Left lung (tissue), 4 donors: ENCODE measurements at regions not wholly inside any gene's neighbourhood (a gene's known extent, or its start where the extent isn't known, plus 50 kb on each side); places are given as distances from the start of the nearest gene placed in this dataset.

Experiments
- ATAC-seq: fragments of 200-7000 bp; cut with Tn5 transposase; one replicate; pipeline ENCODE4 v1.9.1; 2020; ENCODE audit warnings: moderate library complexity
- DNase-seq, 4 donors: peaks; one replicate each; pipeline ENCODE4 v3.0.0-alpha.2; 2013 to 2020
- H3K27ac ChIP-seq, 2 donors: fragments of 200-600 bp; sonication (generic) in 1 of 2; one replicate each; pipeline versions ENCODE4 v1.5.0 to v1.8.0; 2020 to 2021
- H3K27me3 ChIP-seq, 2 donors: fragments of 200-600 bp; sonication (generic) in 1 of 2; one replicate each; pipeline versions ENCODE4 v1.5.0 to v1.8.0; 2020 to 2021
- H3K36me3 ChIP-seq, 2 donors: fragments of 200-600 bp; sonication (generic) in 1 of 2; one replicate each; pipeline versions ENCODE4 v1.5.0 to v1.8.0; 2020 to 2021
- H3K4me1 ChIP-seq, 2 donors: fragments of 200-600 bp; one replicate each; pipeline ENCODE4 v1.8.0; 2021
- H3K4me3 ChIP-seq, 2 donors: fragments of 200-600 bp; sonication (generic) in 1 of 2; one replicate each; pipeline versions ENCODE4 v1.5.0 to v1.8.0; 2020 to 2021; ENCODE audit warnings: mild to moderate bottlenecking in 1 of 2
- H3K9me3 ChIP-seq, 2 donors: fragments of 200-600 bp; sonication (generic) in 1 of 2; one replicate each; pipeline versions ENCODE4 v1.5.0 to v1.8.0; 2020 to 2021
- intact Hi-C, 2 donors: fragments of 100-400 bp; cut with DNase I; formaldehyde crosslinking; loops; one replicate each; pipeline versions ENCODE4 v1.11.2 to v1.14.2; 2022
- TF ChIP-seq, protein P1 (sequence below), 2 donors: fragments of 200-600 bp; sonication (generic) in 1 of 2; IDR thresholded peaks; one replicate each; pipeline versions ENCODE4 v1.5.0 to v1.8.0; 2021; ENCODE audit warnings: antibody characterized with exemption in 2 of 2
- donor health status: DM: no; HTN: yes; CAD: no.
- donor health status: DM: no; HTN: no; CAD: no.

GRCh38 chr1:216898801-216899200 lies 175.6 kb upstream of the ESRRG start:
- DNase-seq (no peak), ATAC-seq (no peak)
- Histone ChIP-seq H3K36me3 (no peaks in the 10 kb centered on the region), H3K27ac (no peak overlapping the region), H3K27me3 (no peaks in the 10 kb centered on the region), H3K4me1 (no peaks in the 10 kb centered on the region), H3K4me3 (no peak overlapping the region), H3K9me3 (no peaks in the 10 kb centered on the region)
- intact Hi-C loops = no loop called here
- TF ChIP-seq, protein P1, sequence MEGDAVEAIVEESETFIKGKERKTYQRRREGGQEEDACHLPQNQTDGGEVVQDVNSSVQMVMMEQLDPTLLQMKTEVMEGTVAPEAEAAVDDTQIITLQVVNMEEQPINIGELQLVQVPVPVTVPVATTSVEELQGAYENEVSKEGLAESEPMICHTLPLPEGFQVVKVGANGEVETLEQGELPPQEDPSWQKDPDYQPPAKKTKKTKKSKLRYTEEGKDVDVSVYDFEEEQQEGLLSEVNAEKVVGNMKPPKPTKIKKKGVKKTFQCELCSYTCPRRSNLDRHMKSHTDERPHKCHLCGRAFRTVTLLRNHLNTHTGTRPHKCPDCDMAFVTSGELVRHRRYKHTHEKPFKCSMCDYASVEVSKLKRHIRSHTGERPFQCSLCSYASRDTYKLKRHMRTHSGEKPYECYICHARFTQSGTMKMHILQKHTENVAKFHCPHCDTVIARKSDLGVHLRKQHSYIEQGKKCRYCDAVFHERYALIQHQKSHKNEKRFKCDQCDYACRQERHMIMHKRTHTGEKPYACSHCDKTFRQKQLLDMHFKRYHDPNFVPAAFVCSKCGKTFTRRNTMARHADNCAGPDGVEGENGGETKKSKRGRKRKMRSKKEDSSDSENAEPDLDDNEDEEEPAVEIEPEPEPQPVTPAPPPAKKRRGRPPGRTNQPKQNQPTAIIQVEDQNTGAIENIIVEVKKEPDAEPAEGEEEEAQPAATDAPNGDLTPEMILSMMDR (IDR thresholded peaks at IDR 0.05) = no peak

- Histone ChIP-seq H3K9me3 (no peaks in the 10 kb centered on the region), H3K36me3 (no peaks in the 10 kb centered on the region), H3K27ac (no peak overlapping the region), H3K27me3 (no peaks in the 10 kb centered on the region), H3K4me3 (no peak overlapping the region), H3K4me1 (no peaks in the 10 kb centered on the region)
- DNase-seq = no peak
- intact Hi-C loops = no loop called here
- no peak for ATAC-seq
- TF ChIP-seq, protein P1 (IDR thresholded peaks at IDR 0.05) = no peak
These were observed 172.9 kb upstream of the ESRRG start for GRCh38 chr1:216896146-216896545.

- Histone ChIP-seq H3K4me1 (no peaks in the 10 kb centered on the region), H3K9me3 (no peaks in the 10 kb centered on the region), H3K36me3 (no peaks in the 10 kb centered on the region), H3K27me3 (no peaks in the 10 kb centered on the region), H3K27ac (no peak overlapping the region), H3K4me3 (no peak overlapping the region)
- DNase-seq (no peak), ATAC-seq (no peak)
- intact Hi-C loops = no loop called here
- TF ChIP-seq, protein P1 (IDR thresholded peaks at IDR 0.05) = no peak
These were observed 171.3 kb upstream of the ESRRG start for GRCh38 chr1:216894494-216894893.

DNA sequence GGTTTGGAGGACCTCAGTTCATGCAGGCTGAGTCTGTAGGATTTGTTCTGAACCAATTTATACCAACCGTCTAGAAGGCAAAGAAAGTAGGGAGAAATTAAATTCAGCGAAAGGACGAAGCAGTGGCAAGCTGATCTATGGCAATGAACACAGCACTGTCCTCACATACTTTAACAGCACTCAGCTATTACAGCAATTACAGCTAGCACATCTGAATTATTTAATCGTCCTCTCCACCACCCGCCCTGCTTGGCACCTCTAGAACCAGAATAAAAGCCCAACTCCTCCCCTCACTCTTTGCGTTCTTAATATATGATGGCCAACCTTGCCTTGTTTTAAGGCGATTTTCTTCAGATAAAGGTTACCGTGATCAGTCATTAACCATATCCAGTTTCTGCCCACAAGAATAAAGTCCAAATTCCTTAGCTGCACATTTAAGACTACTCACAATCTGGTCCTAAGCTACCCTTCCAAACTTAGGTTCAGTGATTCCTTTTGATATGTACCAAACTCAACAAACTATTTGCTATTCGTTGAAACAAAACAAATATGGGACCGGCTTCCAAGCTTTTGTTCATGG lies 169.4 kb upstream of the ESRRG start:
- Histone ChIP-seq H3K36me3 (no peaks in the 10 kb centered on the region), H3K27ac (no peak overlapping the region), H3K9me3 (no peaks in the 10 kb centered on the region), H3K4me3 (no peak overlapping the region), H3K4me1 (no peaks in the 10 kb centered on the region), H3K27me3 (no peaks in the 10 kb centered on the region)
- ATAC-seq (no peak), DNase-seq (no peak)
- TF ChIP-seq, protein P1 (IDR thresholded peaks at IDR 0.05) = no peak
- intact Hi-C loops = no loop called here

DNA sequence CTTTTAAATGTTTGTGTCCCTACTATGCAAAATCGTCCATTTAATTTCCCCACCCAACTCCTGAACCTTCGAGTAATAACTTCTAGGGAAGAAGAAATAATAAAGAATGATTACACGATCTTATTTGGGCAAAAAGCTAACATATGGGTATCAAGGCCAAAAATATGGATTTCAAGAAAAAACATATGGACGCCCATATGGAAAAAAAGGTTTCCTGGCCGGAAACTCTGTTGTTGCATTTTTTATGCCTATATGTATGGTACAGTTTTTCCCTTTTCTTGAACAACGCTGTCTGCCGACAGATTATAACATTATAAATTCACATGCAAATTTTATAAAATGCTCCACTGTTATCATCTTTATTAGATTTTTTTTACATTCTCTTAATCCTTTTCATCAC lies 167.6 kb upstream of the ESRRG start:
- Histone ChIP-seq H3K4me1 (no peaks in the 10 kb centered on the region), H3K36me3 (no peaks in the 10 kb centered on the region), H3K27ac (no peak overlapping the region), H3K9me3 (no peaks in the 10 kb centered on the region), H3K4me3 (no peak overlapping the region), H3K27me3 (no peaks in the 10 kb centered on the region)
- TF ChIP-seq, protein P1 (IDR thresholded peaks at IDR 0.05) = no peak
- intact Hi-C loops = no loop called here
- DNase-seq (no peak), ATAC-seq (no peak)
